GM23248 (cell line): ENCODE measurements at regions not wholly inside any gene's neighbourhood (a gene's known extent, or its start where the extent isn't known, plus 50 kb on each side); places are given as distances from the start of the nearest gene placed in this dataset.

Source experiments
- DNase-seq: peaks from one replicate; pipeline ENCODE4 v3.0.0-alpha.2; 2015
- H2AFZ ChIP-seq: fragments of 200-600 bp; sonication (generic); 2 replicates; pipeline ENCODE4 v1.6.1; 2016; ENCODE audit warnings: antibody characterized with exemption
- H3F3A ChIP-seq: fragments of 200-600 bp; sonication (generic); 2 replicates; pipeline ENCODE4 v1.6.1; 2016; ENCODE audit warnings: mild to moderate bottlenecking, antibody characterized with exemption, mixed run types; ENCODE audit not compliant: insufficient read depth
- H3K27ac ChIP-seq: fragments of 200-600 bp; sonication (generic); 2 replicates; pipeline ENCODE4 v1.5.1; 2016; ENCODE audit warnings: mild to moderate bottlenecking
- H3K27me3 ChIP-seq: fragments of 200-600 bp; sonication (generic); replicated peaks from 2 replicates; pipeline ENCODE4 v1.6.1; 2016; ENCODE audit warnings: mild to moderate bottlenecking; ENCODE audit not compliant: insufficient read depth
- H3K36me3 ChIP-seq: fragments of 200-600 bp; sonication (generic); 2 replicates; pipeline ENCODE4 v1.6.1; 2016; ENCODE audit warnings: low read depth, mild to moderate bottlenecking
- H3K4me1 ChIP-seq: fragments of 200-600 bp; sonication (generic); 2 replicates; pipeline ENCODE4 v1.6.1; 2016; ENCODE audit warnings: mild to moderate bottlenecking; ENCODE audit not compliant: insufficient read depth
- H3K4me2 ChIP-seq: fragments of 200-600 bp; sonication (generic); one replicate; pipeline ENCODE4 v1.6.1; 2016; ENCODE audit warnings: mild to moderate bottlenecking; ENCODE audit not compliant: unreplicated experiment
- H3K4me3 ChIP-seq: fragments of 200-600 bp; sonication (generic); 2 replicates; pipeline ENCODE4 v1.5.1; 2016; ENCODE audit warnings: mild to moderate bottlenecking
- H3K79me2 ChIP-seq: fragments of 200-600 bp; sonication (generic); 2 replicates; pipeline ENCODE4 v1.6.1; 2016; ENCODE audit warnings: mild to moderate bottlenecking; ENCODE audit not compliant: insufficient read depth
- H3K9ac ChIP-seq: fragments of 200-600 bp; sonication (generic); 2 replicates; pipeline ENCODE4 v1.6.1; 2016; ENCODE audit warnings: mild to moderate bottlenecking
- H3K9me2 ChIP-seq: fragments of 200-600 bp; sonication (generic); 2 replicates; pipeline ENCODE4 v1.6.1; 2016; ENCODE audit warnings: mixed run types, mild to moderate bottlenecking, moderate library complexity; ENCODE audit not compliant: insufficient read depth
- H3K9me3 ChIP-seq: fragments of 200-600 bp; sonication (generic); one replicate; pipeline ENCODE4 v1.6.1; 2017; ENCODE audit warnings: low read depth
- H4K20me1 ChIP-seq: fragments of 200-600 bp; sonication (generic); 2 replicates; pipeline ENCODE4 v1.6.0; 2016; ENCODE audit not compliant: insufficient read depth
- EZH2 ChIP-seq: fragments of 200-600 bp; sonication (generic); IDR thresholded peaks from 2 replicates; pipeline ENCODE4 v1.6.1; 2018; ENCODE audit warnings: antibody characterized with exemption, mild to moderate bottlenecking; ENCODE audit not compliant: insufficient read depth, poor library complexity, severe bottlenecking
- EZH2phosphoT487 ChIP-seq: fragments of 200-600 bp; sonication (generic); IDR thresholded peaks from 2 replicates; pipeline ENCODE4 v1.6.1; 2018; ENCODE audit warnings: antibody characterized with exemption, moderate library complexity, mild to moderate bottlenecking, low read depth; ENCODE audit not compliant: insufficient read depth
- WGBS, 2 experiments: methylation state at CpG; one replicate each; pipeline ENCODE4 v1.1.6; 2015 to 2017; ENCODE audit warnings: low lambda C conversion rate in 2 of 2, low coverage in 1 of 2; ENCODE audit errors: missing lambda C conversion rate in 2 of 2; 5-methylcytosine and 5-hydroxymethylcytosine counted together
- in situ Hi-C: fragments of 300-500 bp; cut with MboI; formaldehyde crosslinking; loops from 2 replicates; pipeline ENCODE4 v1.15.0; 2020

- no peak overlapping the region for H3K4me3 ChIP-seq
- no peaks in the 10 kb centered on the region for H3K36me3 ChIP-seq
- no peak for TF ChIP-seq EZH2
- TF ChIP-seq EZH2phosphoT487, result no peak
- H4K20me1 ChIP-seq, result no peaks in the 10 kb centered on the region
- no peaks in the 10 kb centered on the region for H3K9me3 ChIP-seq
- 0 out of 2 replicates have a peak, but pooled peaks cover 4% of the 10 kb centered on the region for H3K4me1 ChIP-seq
- no peak overlapping the region for H3K27ac ChIP-seq
- peak overlapping the region; percentile 20 for H2AFZ ChIP-seq
- H3K79me2 ChIP-seq, result no peaks in the 10 kb centered on the region
- in situ Hi-C loops, result no loop called here
- no peaks in the 10 kb centered on the region for H3K9me2 ChIP-seq
- H3K9ac ChIP-seq, result no peak overlapping the region
- no peaks in the 10 kb centered on the region for H3F3A ChIP-seq
- peak; percentile 70 for DNase-seq
- 9 to 20% methylated on average over 2 of the region's 2 CpGs for WGBS, 2 experiments
- no peaks in the 10 kb centered on the region for H3K27me3 ChIP-seq
- no peak overlapping the region for H3K4me2 ChIP-seq
Measured at GRCh38 chr3:87426918-87427317, 150.5 kb upstream of the POU1F1 start.

GRCh38 chr3:87425056-87425455 is 148.7 kb upstream of the POU1F1 start:
- Histone ChIP-seq H3K9me2 (no peaks in the 10 kb centered on the region), H3K36me3 (no peaks in the 10 kb centered on the region), H3K9ac (no peak overlapping the region), H3K27ac (no peak overlapping the region), H3F3A (no peaks in the 10 kb centered on the region), H3K27me3 (0 out of 2 replicates have a peak, but pooled peaks cover 5% of the 10 kb centered on the region), H4K20me1 (no peaks in the 10 kb centered on the region), H3K4me3 (no peak overlapping the region), H2AFZ (no peak overlapping the region), H3K4me1 (0 out of 2 replicates have a peak, but pooled peaks cover 6% of the 10 kb centered on the region), H3K9me3 (no peaks in the 10 kb centered on the region), H3K4me2 (no peak overlapping the region), H3K79me2 (no peaks in the 10 kb centered on the region)
- DNase-seq, result no peak
- 25 to 32% methylated on average over 3 of the region's 3 CpGs for WGBS, 2 experiments
- in situ Hi-C loops, result no loop called here
- no peak for TF ChIP-seq EZH2phosphoT487
- TF ChIP-seq EZH2, result no peak

GRCh38 chr3:87423336-87423735 is 147.0 kb upstream of the POU1F1 start:
- H3K9ac ChIP-seq, result no peak overlapping the region
- H3K4me2 ChIP-seq, result no peak overlapping the region
- 0 out of 2 replicates have a peak, but pooled peaks cover 7% of the 10 kb centered on the region for H3K4me1 ChIP-seq
- in situ Hi-C loops, result no loop called here
- no peaks in the 10 kb centered on the region for H3K9me3 ChIP-seq
- no peak for TF ChIP-seq EZH2phosphoT487
- TF ChIP-seq EZH2, result no peak
- H2AFZ ChIP-seq, result no peak overlapping the region
- no peaks in the 10 kb centered on the region for H3K79me2 ChIP-seq
- H3K9me2 ChIP-seq, result no peaks in the 10 kb centered on the region
- 0 out of 2 replicates have a peak, but pooled peaks cover 5% of the 10 kb centered on the region for H3K27me3 ChIP-seq
- H4K20me1 ChIP-seq, result no peaks in the 10 kb centered on the region
- 59 to 60% methylated on average over 2 of the region's 2 CpGs for WGBS, 2 experiments
- H3K4me3 ChIP-seq, result no peak overlapping the region
- H3K36me3 ChIP-seq, result no peaks in the 10 kb centered on the region
- no peak overlapping the region for H3K27ac ChIP-seq
- no peaks in the 10 kb centered on the region for H3F3A ChIP-seq
- no peak for DNase-seq

GRCh38 chr3:87422333-87422732 is 145.9 kb upstream of the POU1F1 start:
- H3K9ac ChIP-seq, result no peak overlapping the region
- no peaks in the 10 kb centered on the region for H3K79me2 ChIP-seq
- H3K27ac ChIP-seq, result no peak overlapping the region
- H3K9me2 ChIP-seq, result no peaks in the 10 kb centered on the region
- H3K36me3 ChIP-seq, result no peaks in the 10 kb centered on the region
- TF ChIP-seq EZH2phosphoT487, result no peak
- TF ChIP-seq EZH2, result no peak
- H3K4me2 ChIP-seq, result no peak overlapping the region
- in situ Hi-C loops, result no loop called here
- H3K4me1 ChIP-seq, result 0 out of 2 replicates have a peak, but pooled peaks cover 7% of the 10 kb centered on the region
- no peak overlapping the region for H3K4me3 ChIP-seq
- no peak for DNase-seq
- no peaks in the 10 kb centered on the region for H3F3A ChIP-seq
- no peaks in the 10 kb centered on the region for H3K9me3 ChIP-seq
- no peak overlapping the region for H2AFZ ChIP-seq
- 0 out of 2 replicates have a peak, but pooled peaks cover 5% of the 10 kb centered on the region for H3K27me3 ChIP-seq
- no peaks in the 10 kb centered on the region for H4K20me1 ChIP-seq

GRCh38 chr3:87420171-87420570 is 143.8 kb upstream of the POU1F1 start:
- no peaks in the 10 kb centered on the region for H3K79me2 ChIP-seq

More at GRCh38 chr3:87420171-87420570, 143.8 kb upstream of the POU1F1 start:
- Histone ChIP-seq H3K9ac (no peak overlapping the region), H3K27ac (no peak overlapping the region), H3K9me2 (no peaks in the 10 kb centered on the region), H3K4me3 (no peak overlapping the region), H3K4me1 (0 out of 2 replicates have a peak, but pooled peaks cover 3% of the 10 kb centered on the region), H3F3A (no peaks in the 10 kb centered on the region), H3K9me3 (no peaks in the 10 kb centered on the region), H3K4me2 (no peak overlapping the region), H3K27me3 (0 out of 2 replicates have a peak, but pooled peaks cover 5% of the 10 kb centered on the region), H4K20me1 (no peaks in the 10 kb centered on the region), H2AFZ (no peak overlapping the region), H3K36me3 (no peaks in the 10 kb centered on the region)
- in situ Hi-C loops, result no loop called here
- TF ChIP-seq EZH2 (no peak), EZH2phosphoT487 (no peak)
- DNase-seq, result no peak
